ENCODE measurements at regions not wholly inside any gene's neighbourhood (a gene's known extent, or its start where the extent isn't known, plus 50 kb on each side); places are given as distances from the start of the nearest gene placed in this dataset.

GRCh38 chr20:1827974-1828785, 67.0 kb upstream of the SIRPA start (continued):
- TF ChIP-seq, protein P1, sequence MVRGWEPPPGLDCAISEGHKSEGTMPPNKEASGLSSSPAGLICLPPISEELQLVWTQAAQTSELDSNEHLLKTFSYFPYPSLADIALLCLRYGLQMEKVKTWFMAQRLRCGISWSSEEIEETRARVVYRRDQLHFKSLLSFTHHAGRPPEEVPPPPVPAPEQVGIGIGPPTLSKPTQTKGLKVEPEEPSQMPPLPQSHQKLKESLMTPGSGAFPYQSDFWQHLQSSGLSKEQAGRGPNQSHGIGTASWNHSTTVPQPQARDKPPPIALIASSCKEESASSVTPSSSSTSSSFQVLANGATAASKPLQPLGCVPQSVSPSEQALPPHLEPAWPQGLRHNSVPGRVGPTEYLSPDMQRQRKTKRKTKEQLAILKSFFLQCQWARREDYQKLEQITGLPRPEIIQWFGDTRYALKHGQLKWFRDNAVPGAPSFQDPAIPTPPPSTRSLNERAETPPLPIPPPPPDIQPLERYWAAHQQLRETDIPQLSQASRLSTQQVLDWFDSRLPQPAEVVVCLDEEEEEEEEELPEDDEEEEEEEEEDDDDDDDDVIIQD (CRISPR knock-in tag; IDR thresholded peaks at IDR 0.05; ENCODE audit: low read depth) = no peak; the same call in 1 of the 2 replicates
- TF ChIP-seq NCOR1 (IDR thresholded peaks at IDR 0.05; ENCODE audit: borderline replicate concordance, low read length) (peak; percentile 93), LRRFIP1 (CRISPR knock-in tag; conservative IDR thresholded peaks at IDR 0.05) (0 out of 2 replicates have a peak, but pooled peaks have one; percentile 48), ZBTB42 (CRISPR knock-in tag; IDR thresholded peaks at IDR 0.05) (no peak), HDAC1 (CRISPR knock-in tag; IDR thresholded peaks at IDR 0.05) (no peak; the same call in 1 of the 2 replicates), NBN (conservative IDR thresholded peaks at IDR 0.05) (no peak), ZNF646 (CRISPR knock-in tag; IDR thresholded peaks at IDR 0.05) (no peak), HNF4A (CRISPR knock-in tag; IDR thresholded peaks at IDR 0.05) (peak; percentile 70), ZNF768 (CRISPR knock-in tag; IDR thresholded peaks at IDR 0.05) (peak; percentile 68; the same call in 1 of the 2 replicates), TFAP4 (IDR thresholded peaks at IDR 0.05; ENCODE audit: borderline replicate concordance, low read depth) (peak; percentile 63; the same call in 1 of the 2 replicates), ZNF44 (CRISPR knock-in tag; IDR thresholded peaks at IDR 0.05) (peak; percentile 78; the same call in 1 of the 2 replicates), HHEX (CRISPR knock-in tag; IDR thresholded peaks at IDR 0.05) (no peak), ONECUT2 (CRISPR knock-in tag; IDR thresholded peaks at IDR 0.05) (no peak), TP53 (CRISPR knock-in tag; conservative IDR thresholded peaks at IDR 0.05) (peak; percentile 76; the same call in 1 of the 2 replicates)
- TF ChIP-seq, protein P2, sequence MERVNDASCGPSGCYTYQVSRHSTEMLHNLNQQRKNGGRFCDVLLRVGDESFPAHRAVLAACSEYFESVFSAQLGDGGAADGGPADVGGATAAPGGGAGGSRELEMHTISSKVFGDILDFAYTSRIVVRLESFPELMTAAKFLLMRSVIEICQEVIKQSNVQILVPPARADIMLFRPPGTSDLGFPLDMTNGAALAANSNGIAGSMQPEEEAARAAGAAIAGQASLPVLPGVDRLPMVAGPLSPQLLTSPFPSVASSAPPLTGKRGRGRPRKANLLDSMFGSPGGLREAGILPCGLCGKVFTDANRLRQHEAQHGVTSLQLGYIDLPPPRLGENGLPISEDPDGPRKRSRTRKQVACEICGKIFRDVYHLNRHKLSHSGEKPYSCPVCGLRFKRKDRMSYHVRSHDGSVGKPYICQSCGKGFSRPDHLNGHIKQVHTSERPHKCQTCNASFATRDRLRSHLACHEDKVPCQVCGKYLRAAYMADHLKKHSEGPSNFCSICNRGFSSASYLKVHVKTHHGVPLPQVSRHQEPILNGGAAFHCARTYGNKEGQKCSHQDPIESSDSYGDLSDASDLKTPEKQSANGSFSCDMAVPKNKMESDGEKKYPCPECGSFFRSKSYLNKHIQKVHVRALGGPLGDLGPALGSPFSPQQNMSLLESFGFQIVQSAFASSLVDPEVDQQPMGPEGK (CRISPR knock-in tag; IDR thresholded peaks at IDR 0.05) = peak; percentile 99
- TF ChIP-seq, protein P3, sequence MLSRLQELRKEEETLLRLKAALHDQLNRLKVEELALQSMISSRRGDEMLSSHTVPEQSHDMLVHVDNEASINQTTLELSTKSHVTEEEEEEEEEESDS (CRISPR knock-in tag; IDR thresholded peaks at IDR 0.05; ENCODE audit: borderline replicate concordance) = no peak

All from HepG2 (cell line).